B cell (primary cell): ENCODE measurements at regions not wholly inside any gene's neighbourhood (a gene's known extent, or its start where the extent isn't known, plus 50 kb on each side); places are given as distances from the start of the nearest gene placed in this dataset.

Source experiments
- ATAC-seq: fragments of 200-7000 bp; cut with Tn5 transposase; one replicate; pipeline ENCODE4 v1.10.0; 2021; ENCODE audit warnings: low read depth, mild to moderate bottlenecking, moderate number of reproducible peaks, moderate library complexity
- CTCF ChIA-PET: fragments of 350-600 bp; sonication (Branson Sonifier 250); formaldehyde crosslinking; loops from one replicate; lab custom pipeline; 2021; ENCODE audit warnings: antibody characterized with exemption, inconsistent platforms; lab: Charles Lee
- POLR2A ChIA-PET: fragments of 350-600 bp; sonication (Branson Sonifier 250); formaldehyde crosslinking; loops from one replicate; lab custom pipeline; 2021; ENCODE audit warnings: antibody characterized with exemption; lab: Charles Lee
- DNase-seq: peaks from one replicate; pipeline ENCODE4 v3.0.0; 2013
- H2AFZ ChIP-seq: 2 replicates; pipeline ENCODE4 v1.6.1; 2012; ENCODE audit warnings: mild to moderate bottlenecking, low read depth, low read length; ENCODE audit not compliant: insufficient read depth, poor library complexity, severe bottlenecking
- H3K27ac ChIP-seq, 2 donors: 1 replicate in 1 of 2; 2 replicates in 1 of 2; pipeline ENCODE4 v1.5.1; 2012 to 2013; ENCODE audit warnings: low read length in 2 of 2, mild to moderate bottlenecking in 2 of 2, moderate library complexity in 1 of 2
- H3K27me3 ChIP-seq, 4 experiments: fragments of 200-600 bp in 1 of 4; sonication (generic) in 1 of 4; replicated peaks in 1 of 4; 1 replicate in 2 of 4; 2 replicates in 2 of 4; pipeline versions ENCODE4 v1.6.1 to v1.7.0; 2013 to 2016; ENCODE audit warnings: low read length in 3 of 4, mild to moderate bottlenecking in 2 of 4, mixed read lengths in 1 of 4, moderate library complexity in 1 of 4; ENCODE audit not compliant: insufficient read depth in 4 of 4, control insufficient read depth in 3 of 4; ENCODE audit errors: control extremely low read depth in 1 of 4
- H3K36me3 ChIP-seq, 2 experiments: replicated peaks in 1 of 2; 1 replicate in 1 of 2; 2 replicates in 1 of 2; pipeline versions ENCODE4 v1.6.1 to v1.7.1; 2013; ENCODE audit warnings: low read length in 1 of 2; ENCODE audit not compliant: insufficient read depth in 2 of 2, control insufficient read depth in 1 of 2; ENCODE audit errors: control extremely low read depth in 1 of 2, extremely low read depth in 1 of 2
- H3K4me1 ChIP-seq, 2 donors: fragments of 200-600 bp in 1 of 2; sonication (generic) in 1 of 2; 1 replicate in 1 of 2; 2 replicates in 1 of 2; pipeline versions ENCODE4 v1.5.1 to v1.6.1; 2013 to 2017; ENCODE audit warnings: low read length in 2 of 2; ENCODE audit not compliant: control insufficient read depth in 2 of 2, insufficient read depth in 2 of 2
- H3K4me2 ChIP-seq: replicated peaks from 2 replicates; pipeline ENCODE3; 2012; ENCODE audit warnings: mild to moderate bottlenecking, low read depth, low read length; ENCODE audit not compliant: poor library complexity, severe bottlenecking
- H3K4me3 ChIP-seq, 5 experiments: fragments of 200-600 bp in 1 of 5; sonication (generic) in 1 of 5; 1 replicate in 3 of 5; 2 replicates in 2 of 5; pipeline versions ENCODE4 v1.5.1 to v1.7.0; 2011 to 2016; ENCODE audit warnings: low read length in 4 of 5, mild to moderate bottlenecking in 4 of 5, low read depth in 2 of 5, control low read depth in 1 of 5, moderate library complexity in 1 of 5; ENCODE audit not compliant: insufficient read depth in 1 of 5; ENCODE audit errors: control extremely low read depth in 1 of 5, extremely low read depth in 1 of 5
- H3K79me2 ChIP-seq: fragments of 200-600 bp; sonication (generic); one replicate; pipeline ENCODE4 v1.6.0; 2016; ENCODE audit warnings: low read length; ENCODE audit not compliant: control insufficient read depth, insufficient read depth
- H3K9ac ChIP-seq: fragments of 200-600 bp; sonication (generic); 2 replicates; pipeline ENCODE4 v1.6.1; 2017; ENCODE audit warnings: mild to moderate bottlenecking, low read length, moderate library complexity
- H3K9me3 ChIP-seq, 3 donors: one replicate each; pipeline versions ENCODE4 v1.6.1 to v1.7.1; 2013; ENCODE audit warnings: low read length in 2 of 3; ENCODE audit not compliant: control insufficient read depth in 2 of 3, insufficient read depth in 1 of 3; ENCODE audit errors: control extremely low read depth in 1 of 3
- H4K20me1 ChIP-seq: 2 replicates; pipeline ENCODE4 v1.6.0; 2012; ENCODE audit warnings: mild to moderate bottlenecking, low read length; ENCODE audit not compliant: insufficient read depth, control insufficient read depth, poor library complexity, severe bottlenecking
- H3K27ac Mint-ChIP-seq: one replicate; pipeline ENCODE4 v1.8.0; 2021; ENCODE audit warnings: mixed read lengths
- H3K27me3 Mint-ChIP-seq: one replicate; pipeline ENCODE4 v1.8.0; 2021; ENCODE audit warnings: mixed read lengths
- H3K4me1 Mint-ChIP-seq: one replicate; pipeline ENCODE4 v1.8.0; 2021; ENCODE audit warnings: mixed read lengths
- H3K4me3 Mint-ChIP-seq: one replicate; pipeline ENCODE4 v1.8.0; 2021; ENCODE audit warnings: mixed read lengths
- H3K9me3 Mint-ChIP-seq: one replicate; pipeline ENCODE4 v1.8.0; 2022; ENCODE audit warnings: mixed read lengths; ENCODE audit not compliant: insufficient read depth
- CTCF ChIP-seq: fragments of 200-600 bp; IDR thresholded peaks from one replicate; pipeline ENCODE4 v1.8.0; 2022; ENCODE audit warnings: antibody characterized with exemption, mild to moderate bottlenecking
- EZH2 ChIP-seq: IDR thresholded peaks from 2 replicates; pipeline ENCODE4 v1.6.1; 2012; ENCODE audit warnings: borderline replicate concordance, low read depth, mild to moderate bottlenecking, moderate library complexity, low read length; ENCODE audit not compliant: insufficient read depth, poor library complexity, severe bottlenecking
- WGBS: methylation state at CpG from one replicate; pipeline ENCODE4 v1.1.5; 2013; ENCODE audit warnings: missing lambda C conversion rate; ENCODE audit not compliant: insufficient coverage; 5-methylcytosine and 5-hydroxymethylcytosine counted together
- intact Hi-C: fragments of 100-400 bp; cut with micrococcal nuclease; formaldehyde crosslinking; loops from one replicate; pipeline ENCODE4 v1.10.0; 2022

GRCh38 chr1:80059940-80060339 is 1053.4 kb upstream of the ADGRL4 start:
- no peak for ATAC-seq
- intact Hi-C loops, result no loop called here

DNA sequence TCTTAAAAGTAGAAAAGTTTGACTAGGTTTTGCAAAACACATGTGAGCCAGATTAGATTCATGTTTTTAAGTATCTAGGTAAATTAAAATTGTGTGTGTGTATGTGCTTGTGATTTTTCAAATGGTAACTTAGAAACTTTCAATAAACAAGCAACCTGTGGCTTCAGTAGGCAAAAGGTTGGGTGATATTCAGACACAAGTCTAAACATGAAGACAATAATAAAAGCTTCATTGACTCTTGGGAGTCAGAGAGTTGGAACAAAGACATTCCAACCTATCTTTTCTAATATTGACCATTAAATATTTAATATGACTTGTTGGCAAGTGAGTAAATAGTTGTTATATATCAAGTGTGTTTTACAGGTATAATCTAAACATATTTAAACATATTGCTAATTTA is 1049.6 kb upstream of the ADGRL4 start:
- H3K4me1 ChIP-seq, result no peaks in the 10 kb centered on the region
- DNase-seq (no peak), ATAC-seq (no peak)
- no peaks in the 10 kb centered on the region for H3K4me1 Mint-ChIP-seq
- H3K27ac ChIP-seq, result no peak overlapping the region
- no peak overlapping the region for H3K4me2 ChIP-seq
- H3K27ac Mint-ChIP-seq, result no peak overlapping the region
- peaks cover 3% of the 10 kb centered on the region for H3K9me3 Mint-ChIP-seq
- no peak overlapping the region for H3K4me3 Mint-ChIP-seq
- H3K9ac ChIP-seq, result no peak overlapping the region
- H3K79me2 ChIP-seq, result no peaks in the 10 kb centered on the region
- H3K27me3 ChIP-seq, result no peaks in the 10 kb centered on the region
- no peaks in the 10 kb centered on the region for H4K20me1 ChIP-seq
- no peaks in the 10 kb centered on the region for H3K27me3 Mint-ChIP-seq
- CTCF ChIA-PET, result no interaction called here
- H3K9me3 ChIP-seq, result peaks cover 0 to 19% (median 2%) of the 10 kb centered on the region in 3 donors
- H3K4me3 ChIP-seq, result no peak overlapping the region
- POLR2A ChIA-PET, result no interaction called here
- intact Hi-C loops, result no loop called here
- TF ChIP-seq CTCF (no peak), EZH2 (no peak)
- H3K36me3 ChIP-seq, result no peaks in the 10 kb centered on the region
- H2AFZ ChIP-seq, result no peak overlapping the region

More at GRCh38 chr1:80059940-80060339, 1053.4 kb upstream of the ADGRL4 start:
- Histone ChIP-seq H3K9ac (no peak overlapping the region), H3K27ac (no peak overlapping the region), H3K36me3 (no peaks in the 10 kb centered on the region), H2AFZ (no peak overlapping the region), H3K9me3 (no peaks in the 10 kb centered on the region), H3K4me1 (no peaks in the 10 kb centered on the region), H4K20me1 (no peaks in the 10 kb centered on the region), H3K27me3 (no peaks in the 10 kb centered on the region), H3K4me2 (no peak overlapping the region), H3K4me3 (no peak overlapping the region), H3K79me2 (no peaks in the 10 kb centered on the region)
- H3K27me3 Mint-ChIP-seq, result no peaks in the 10 kb centered on the region
- CTCF ChIA-PET, result no interaction called here
- H3K4me1 Mint-ChIP-seq, result no peaks in the 10 kb centered on the region
- H3K9me3 Mint-ChIP-seq, result peaks cover 3% of the 10 kb centered on the region
- TF ChIP-seq CTCF, result no peak
- no peak for TF ChIP-seq EZH2
- H3K27ac Mint-ChIP-seq, result no peak overlapping the region
- no peak overlapping the region for H3K4me3 Mint-ChIP-seq
- WGBS, result 100% methylated on average over 1 of the region's 4 CpGs
- POLR2A ChIA-PET, result no interaction called here
- DNase-seq, result no peak
